Right forelimb (tissue), 1 donor: ENCODE measurements at regions not wholly inside any gene's neighbourhood (a gene's known extent, or its start where the extent isn't known, plus 50 kb on each side); places are given as distances from the start of the nearest gene placed in this dataset.
"Not testable (repeated sequence)": the region's sequence is repeated elsewhere in the genome, so short reads cannot be mapped to it uniquely, and the experiment has no call there.

Experiments
- DNase-seq: peaks from one replicate; pipeline ENCODE4 v3.0.0-alpha.2; 2018

GRCh38 chr15:53116169-53116568 lies 326.0 kb upstream of the ONECUT1 start:
- no peak for DNase-seq

GRCh38 chr15:53115563-53115962 lies 325.4 kb upstream of the ONECUT1 start:
- no peak for DNase-seq

GRCh38 chr15:53114960-53115359 lies 324.8 kb upstream of the ONECUT1 start:
- no peak for DNase-seq

DNA sequence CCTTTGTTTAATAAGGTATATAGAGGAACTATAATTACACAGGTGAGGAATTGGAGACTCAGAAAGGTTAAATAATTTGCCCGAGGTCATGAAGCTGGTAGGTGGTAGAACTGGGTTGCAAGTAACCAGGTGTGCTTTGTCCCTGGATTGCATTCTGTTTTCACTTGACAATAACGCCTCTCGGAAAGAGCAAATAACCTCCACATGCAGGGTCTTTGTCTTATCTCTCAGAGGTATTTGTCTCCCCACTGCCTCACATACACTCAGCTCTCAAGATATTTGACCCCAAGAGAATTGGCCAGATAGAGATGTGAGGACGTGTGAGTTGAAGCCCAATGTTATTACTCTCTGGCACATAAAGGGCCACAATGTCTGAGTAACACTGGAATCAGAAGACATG lies 320.9 kb upstream of the ONECUT1 start:
- DNase-seq = no peak

DNA sequence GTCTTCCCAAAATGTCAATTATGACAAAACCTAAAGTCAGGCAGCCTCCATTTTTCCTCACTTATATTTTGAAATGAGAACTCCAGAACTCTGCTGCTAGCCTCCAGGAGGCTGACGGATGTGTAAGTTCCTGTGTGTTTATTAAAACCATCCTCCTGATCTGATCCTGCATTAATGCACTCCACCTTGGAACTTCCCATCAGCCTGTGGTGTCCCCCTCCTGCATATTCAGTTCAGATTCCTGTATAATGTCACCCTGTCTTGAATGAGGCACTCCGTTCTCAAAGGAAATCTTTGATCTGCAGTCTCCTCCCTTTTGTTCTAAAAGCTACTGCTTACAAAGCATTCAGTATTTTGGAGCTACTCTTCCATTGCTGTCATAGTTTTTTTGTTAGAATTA lies 318.2 kb upstream of the ONECUT1 start:
- no peak for DNase-seq

DNA sequence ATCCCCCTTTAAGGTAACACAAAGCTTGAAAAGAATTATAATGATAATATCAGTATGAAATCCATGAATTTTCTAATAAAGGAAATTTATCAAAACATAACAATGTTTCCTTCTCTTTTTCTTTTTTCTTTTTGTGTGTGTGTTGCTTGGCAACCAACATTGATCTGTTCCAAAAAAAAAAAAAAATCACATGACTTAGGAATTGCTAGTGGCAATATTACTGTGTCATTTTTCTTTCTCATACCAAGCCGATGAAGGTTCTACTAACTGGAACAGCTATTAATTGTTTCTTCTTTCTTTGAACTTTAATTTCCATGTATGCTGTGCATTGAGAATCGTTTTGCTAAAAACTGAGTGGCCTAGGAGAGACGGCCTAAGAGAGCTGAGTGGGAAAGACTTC lies 317.7 kb upstream of the ONECUT1 start:
- no peak for DNase-seq

- DNase-seq = no peak
Measured at GRCh38 chr15:53106505-53107286, 316.6 kb upstream of the ONECUT1 start.

GRCh38 chr15:53102483-53102882 lies 312.3 kb upstream of the ONECUT1 start:
- DNase-seq = no peak

- DNase-seq = no peak
Measured at GRCh38 chr15:53080484-53080883, 290.3 kb upstream of the ONECUT1 start.

- no peak for DNase-seq
Measured at GRCh38 chr15:53074221-53074620, 284.1 kb upstream of the ONECUT1 start.

- peak; percentile 53 for DNase-seq
Measured at GRCh38 chr15:53072077-53072476, 281.9 kb upstream of the ONECUT1 start.

- no peak for DNase-seq
Measured at GRCh38 chr15:53068636-53069035, 278.5 kb upstream of the ONECUT1 start.

GRCh38 chr15:53059273-53060043 lies 269.3 kb upstream of the ONECUT1 start:
- no peak for DNase-seq

- no peak for DNase-seq
Measured at GRCh38 chr15:53046153-53046790, 256.1 kb upstream of the ONECUT1 start.

DNA sequence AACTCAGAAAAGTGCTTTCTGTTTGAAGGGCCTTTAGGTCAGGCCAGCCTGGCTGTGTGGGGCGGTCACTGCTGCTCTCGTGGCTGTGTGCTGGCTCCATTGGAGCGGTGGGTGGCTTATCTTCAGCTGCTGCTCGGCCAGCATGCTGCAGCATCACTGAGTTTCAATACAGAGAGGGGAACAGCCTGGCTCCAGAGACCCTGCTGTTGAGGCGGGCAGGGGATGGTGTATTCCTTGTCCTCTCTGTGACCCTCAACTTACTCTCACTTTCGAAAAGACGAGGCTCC lies 248.5 kb upstream of the ONECUT1 start:
- no peak for DNase-seq

DNA sequence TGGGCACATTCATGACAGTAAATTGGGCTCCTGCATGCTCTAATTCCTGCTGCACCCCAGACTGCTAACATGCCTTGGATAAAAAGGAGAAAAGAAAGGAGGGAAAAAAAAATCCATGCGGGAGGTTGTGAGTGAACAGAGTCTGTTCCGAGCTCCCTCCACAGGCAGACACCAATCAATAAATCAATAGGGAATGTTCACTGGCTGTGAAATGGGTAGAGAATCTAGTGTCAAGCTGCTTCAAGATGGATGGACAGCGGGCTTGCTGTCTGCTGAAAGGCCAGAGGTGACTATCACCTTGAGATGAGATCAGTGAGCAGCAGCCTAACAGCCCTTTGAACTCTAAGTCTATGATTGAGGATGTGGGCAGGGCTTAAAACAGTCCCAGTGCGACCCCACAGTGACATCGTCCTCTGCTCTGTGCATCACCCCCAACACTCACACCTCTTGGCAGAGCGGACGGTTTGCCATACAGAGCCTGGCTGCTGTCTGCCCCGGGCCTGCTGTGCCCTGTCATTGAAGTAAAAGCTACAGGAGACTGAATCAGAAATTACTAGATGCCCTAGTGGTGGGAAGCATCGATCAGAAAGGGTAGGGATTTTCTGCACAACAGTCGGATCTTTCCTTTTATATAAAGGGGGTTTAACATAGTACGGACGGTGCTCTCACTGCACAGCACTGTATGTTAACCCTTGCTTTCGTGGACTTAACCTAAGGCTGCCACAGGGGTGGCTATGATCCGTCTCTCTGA lies 247.9 kb upstream of the ONECUT1 start:
- no peak for DNase-seq

DNA sequence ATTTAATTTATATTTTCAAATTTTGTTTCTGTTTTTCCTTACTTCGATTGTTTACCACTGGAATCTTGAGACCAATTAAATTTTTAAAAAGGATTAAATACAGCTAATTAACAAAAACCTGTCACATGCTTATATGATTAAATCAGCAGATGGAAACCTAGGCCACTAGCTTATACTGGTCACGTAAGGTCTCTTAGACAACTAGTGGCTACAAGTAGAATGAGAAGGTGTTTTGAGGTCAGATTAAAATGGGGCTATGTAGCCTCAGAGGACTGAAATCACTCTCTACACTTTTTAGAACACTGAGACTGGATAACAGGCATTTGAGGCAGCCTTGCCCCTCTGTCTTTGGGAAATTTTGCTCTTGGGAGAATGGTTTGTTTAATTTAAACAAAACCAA lies 246.5 kb upstream of the ONECUT1 start:
- DNase-seq = no peak

DNA sequence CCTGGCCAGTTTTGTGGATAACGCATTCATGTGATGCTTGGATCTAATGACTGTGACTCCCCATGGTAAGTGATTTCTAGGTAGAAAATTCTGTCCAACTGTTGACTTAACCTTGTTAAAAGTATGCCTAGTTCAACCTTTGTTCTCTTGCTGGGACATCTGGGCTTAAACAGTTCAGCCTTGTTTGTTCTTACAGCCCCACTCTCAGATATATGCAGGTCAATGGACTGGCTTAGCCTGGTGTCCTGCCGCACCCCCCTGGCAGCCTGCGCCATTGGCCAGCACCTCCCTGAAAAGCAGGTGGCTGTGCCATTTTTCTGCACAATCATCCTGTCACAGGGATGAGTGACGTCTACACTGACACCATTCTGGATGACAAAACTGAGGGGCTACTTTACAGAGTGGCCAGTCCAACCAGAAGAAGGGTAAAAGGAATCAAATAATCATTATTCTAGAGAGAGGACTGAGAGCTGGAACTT lies 244.7 kb upstream of the ONECUT1 start:
- no peak for DNase-seq

DNA sequence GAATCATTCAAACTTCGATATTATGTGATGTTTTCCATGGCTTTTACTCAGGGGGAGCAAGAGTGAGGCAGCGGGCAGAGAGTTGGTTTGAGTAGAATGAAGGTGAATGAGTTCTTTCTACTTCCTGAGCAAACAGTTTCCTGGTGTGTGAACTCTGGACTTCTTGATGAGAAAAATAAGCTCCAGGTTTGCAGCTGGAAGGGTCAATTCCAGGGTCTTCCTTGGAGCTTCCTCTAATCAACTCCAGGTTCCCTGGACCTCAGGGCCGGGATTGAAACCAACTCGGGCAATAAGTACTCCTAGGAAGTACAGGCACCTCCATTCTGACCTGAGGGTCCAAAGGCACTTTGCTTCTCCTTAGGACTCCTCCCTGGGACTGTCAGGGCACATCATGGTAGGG lies 243.6 kb upstream of the ONECUT1 start:
- no peak for DNase-seq

DNA sequence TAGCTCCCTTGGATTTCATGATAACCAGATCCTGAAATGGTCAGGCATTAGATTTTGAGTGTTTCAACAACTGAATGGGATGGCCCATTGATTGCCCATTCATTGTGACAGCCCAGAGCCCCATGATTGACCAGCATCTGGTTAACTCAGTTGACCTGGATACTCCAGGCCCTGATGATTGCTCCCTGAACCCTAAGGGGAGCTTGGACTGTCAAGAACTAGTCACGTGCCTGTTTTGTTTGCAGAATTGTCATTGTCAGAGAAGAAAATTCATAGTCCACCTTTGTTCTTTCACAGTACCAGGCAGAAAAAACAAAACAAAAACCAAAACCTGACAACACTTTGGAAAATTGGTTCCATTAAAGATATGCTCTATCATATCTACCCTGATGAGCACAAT lies 241.3 kb upstream of the ONECUT1 start:
- no peak for DNase-seq

DNA sequence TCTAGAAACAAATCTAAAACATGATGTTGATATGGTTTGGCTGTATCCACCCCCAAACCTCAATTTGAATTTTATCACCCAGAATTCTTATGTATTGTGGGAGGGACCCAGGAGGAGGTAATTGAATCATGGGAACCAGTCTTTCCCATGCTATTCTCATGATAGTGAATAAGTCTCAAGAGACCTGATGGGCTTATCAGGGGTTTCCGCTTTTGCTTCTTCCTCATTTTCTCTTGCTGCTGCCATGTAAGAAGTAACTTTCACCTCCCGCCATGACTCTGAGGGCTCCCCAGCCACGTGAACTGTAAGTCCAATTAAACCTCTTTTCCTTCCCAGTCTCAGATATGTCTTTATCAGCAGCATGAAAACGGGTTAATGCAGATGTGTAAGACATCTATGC lies 232.7 kb upstream of the ONECUT1 start:
- DNase-seq = no peak

- DNase-seq = no peak
Measured at GRCh38 chr15:53013329-53013728, 223.2 kb upstream of the ONECUT1 start.

- not testable (repeated sequence) for DNase-seq
Measured at GRCh38 chr15:53011779-53012178, 221.6 kb upstream of the ONECUT1 start.
